ENCODE measurements at regions not wholly inside any gene's neighbourhood (a gene's known extent, or its start where the extent isn't known, plus 50 kb on each side); places are given as distances from the start of the nearest gene placed in this dataset.

GRCh38 chr11:112643416-112643815 lies 317.8 kb upstream of the NCAM1 start:
- no peaks in the 10 kb centered on the region for H3K9me3 ChIP-seq (ENCODE audit: control insufficient read depth, insufficient read depth, low read length)
- Mint-ChIP-seq H3K4me3 (no peak overlapping the region), H3K9me3 (peaks cover 9 to 14% of the 10 kb centered on the region in 2 donors), H3K36me3 (peaks cover 29% of the 10 kb centered on the region), H3K27ac (no peak overlapping the region), H3K4me1 (no peaks in the 10 kb centered on the region), H3K27me3 (ENCODE audit: low read depth in 2 of 2) (peaks cover 9 to 61% of the 10 kb centered on the region in 2 donors)
- no peak overlapping the region for H3K27ac ChIP-seq (ENCODE audit: low read length)
- no peak overlapping the region for H3K4me3 ChIP-seq (ENCODE audit: low read length)
- DNase-seq (no peak), ATAC-seq (no peak)
- no peak for TF ChIP-seq CTCF (IDR thresholded peaks at IDR 0.05)
- no peaks in the 10 kb centered on the region for H3K36me3 ChIP-seq (ENCODE audit: control insufficient read depth, insufficient read depth, low read length)
- no peaks in the 10 kb centered on the region for H3K4me1 ChIP-seq (ENCODE audit: control insufficient read depth, insufficient read depth, low read length)
- intact Hi-C loops (cut with micrococcal nuclease) = no loop called here
- H3K27me3 ChIP-seq (ENCODE audit: control insufficient read depth, insufficient read depth, low read length) = peaks cover 5% of the 10 kb centered on the region

- H3K9me3 Mint-ChIP-seq = peaks cover 9 to 14% of the 10 kb centered on the region in 2 donors
- whole genome bisulfite sequencing (ENCODE audit: insufficient coverage) = 74% methylated on average over 4 of the region's 5 CpGs
- intact Hi-C loops (cut with micrococcal nuclease) = no loop called here
These were observed 316.6 kb upstream of the NCAM1 start for GRCh38 chr11:112644410-112645131.

GRCh38 chr11:112649856-112650255 lies 311.4 kb upstream of the NCAM1 start:
- intact Hi-C loops (cut with micrococcal nuclease) = no loop called here
- H3K36me3 ChIP-seq (ENCODE audit: control insufficient read depth, insufficient read depth, low read length) = no peaks in the 10 kb centered on the region
- ATAC-seq (no peak), DNase-seq (no peak)
- Mint-ChIP-seq H3K27ac (no peak overlapping the region), H3K36me3 (no peaks in the 10 kb centered on the region), H3K4me3 (no peak overlapping the region), H3K9me3 (no peaks in the 10 kb centered on the region), H3K27me3 (ENCODE audit: low read depth in 2 of 2) (peaks cover 8 to 28% of the 10 kb centered on the region in 2 donors), H3K4me1 (peaks cover 6% of the 10 kb centered on the region in 2 donors)
- no peaks in the 10 kb centered on the region for H3K27me3 ChIP-seq (ENCODE audit: control insufficient read depth, insufficient read depth, low read length)
- no peaks in the 10 kb centered on the region for H3K4me1 ChIP-seq (ENCODE audit: control insufficient read depth, insufficient read depth, low read length)
- no peak overlapping the region for H3K27ac ChIP-seq (ENCODE audit: low read length)
- 68% methylated on average over 6 of the region's 6 CpGs for WGBS (ENCODE audit: insufficient coverage)
- TF ChIP-seq CTCF (IDR thresholded peaks at IDR 0.05) = no peak
- no peaks in the 10 kb centered on the region for H3K9me3 ChIP-seq (ENCODE audit: control insufficient read depth, insufficient read depth, low read length)
- H3K4me3 ChIP-seq (ENCODE audit: low read length) = no peak overlapping the region

More at GRCh38 chr11:112644410-112645131, 316.6 kb upstream of the NCAM1 start:
- H3K36me3 Mint-ChIP-seq = peaks cover 26% of the 10 kb centered on the region
- Histone ChIP-seq H3K9me3 (ENCODE audit: control insufficient read depth, insufficient read depth, low read length) (no peaks in the 10 kb centered on the region), H3K36me3 (ENCODE audit: control insufficient read depth, insufficient read depth, low read length) (no peaks in the 10 kb centered on the region), H3K27ac (ENCODE audit: low read length) (no peak overlapping the region), H3K4me3 (ENCODE audit: low read length) (no peak overlapping the region), H3K27me3 (ENCODE audit: control insufficient read depth, insufficient read depth, low read length) (peaks cover 2% of the 10 kb centered on the region), H3K4me1 (ENCODE audit: control insufficient read depth, insufficient read depth, low read length) (no peaks in the 10 kb centered on the region)
- H3K27ac Mint-ChIP-seq = no peak overlapping the region
- peaks cover under 1% of the 10 kb centered on the region in 2 donors for H3K4me1 Mint-ChIP-seq
- H3K27me3 Mint-ChIP-seq (ENCODE audit: low read depth in 2 of 2) = peaks cover 5 to 57% of the 10 kb centered on the region in 2 donors
- H3K4me3 Mint-ChIP-seq = no peak overlapping the region
- no peak for TF ChIP-seq CTCF (IDR thresholded peaks at IDR 0.05)
- no peak for DNase-seq
- ATAC-seq = no peak

- TF ChIP-seq CTCF (IDR thresholded peaks at IDR 0.05) = no peak
- H3K4me3 Mint-ChIP-seq = no peak overlapping the region
- no peaks in the 10 kb centered on the region for H3K4me1 ChIP-seq (ENCODE audit: control insufficient read depth, insufficient read depth, low read length)
- intact Hi-C loops (cut with micrococcal nuclease) = no loop called here
- H3K4me3 ChIP-seq (ENCODE audit: low read length) = no peak overlapping the region
- H3K36me3 ChIP-seq (ENCODE audit: control insufficient read depth, insufficient read depth, low read length) = no peaks in the 10 kb centered on the region
- H3K36me3 Mint-ChIP-seq = no peaks in the 10 kb centered on the region
- no peak for ATAC-seq
- no peak overlapping the region for H3K27ac Mint-ChIP-seq
- H3K27me3 Mint-ChIP-seq (ENCODE audit: low read depth in 2 of 2) = peaks cover 8 to 28% of the 10 kb centered on the region in 2 donors
- peaks cover 6% of the 10 kb centered on the region in 2 donors for H3K4me1 Mint-ChIP-seq
- H3K27me3 ChIP-seq (ENCODE audit: control insufficient read depth, insufficient read depth, low read length) = no peaks in the 10 kb centered on the region
- H3K9me3 Mint-ChIP-seq = no peaks in the 10 kb centered on the region
- no peak overlapping the region for H3K27ac ChIP-seq (ENCODE audit: low read length)
- no peaks in the 10 kb centered on the region for H3K9me3 ChIP-seq (ENCODE audit: control insufficient read depth, insufficient read depth, low read length)
- WGBS (ENCODE audit: insufficient coverage) = 96% methylated on average over 3 of the region's 3 CpGs
- no peak for DNase-seq
These were observed 310.7 kb upstream of the NCAM1 start for GRCh38 chr11:112650527-112650926.

Measured in natural killer cell (primary cell).